ENCODE measurements at regions not wholly inside any gene's neighbourhood (a gene's known extent, or its start where the extent isn't known, plus 50 kb on each side); places are given as distances from the start of the nearest gene placed in this dataset.

- no peak for DNase-seq (ENCODE audit: extremely low read depth, low read depth)
- TF ChIP-seq CTCF (IDR thresholded peaks at IDR 0.05; ENCODE audit: low read depth, low read length) = no peak
These were observed 671.2 kb downstream of the BCL11A start for GRCh38 chr2:59882279-59882678.

- DNase-seq (ENCODE audit: extremely low read depth, low read depth) = no peak
- TF ChIP-seq CTCF (IDR thresholded peaks at IDR 0.05; ENCODE audit: low read depth, low read length) = no peak
These were observed 672.2 kb downstream of the BCL11A start for GRCh38 chr2:59881218-59881617.

GRCh38 chr2:59879700-59880131 lies 673.7 kb downstream of the BCL11A start:
- no peak for TF ChIP-seq CTCF (IDR thresholded peaks at IDR 0.05; ENCODE audit: low read depth, low read length)
- no peak for DNase-seq (ENCODE audit: extremely low read depth, low read depth)

GRCh38 chr2:59875836-59876235 lies 677.6 kb downstream of the BCL11A start:
- DNase-seq (ENCODE audit: extremely low read depth, low read depth) = no peak
- TF ChIP-seq CTCF (IDR thresholded peaks at IDR 0.05; ENCODE audit: low read depth, low read length) = no peak

GRCh38 chr2:59874971-59875755 lies 678.3 kb downstream of the BCL11A start:
- TF ChIP-seq CTCF (IDR thresholded peaks at IDR 0.05; ENCODE audit: low read depth, low read length) = no peak
- no peak for DNase-seq (ENCODE audit: extremely low read depth, low read depth)

GRCh38 chr2:59874361-59874760 lies 679.1 kb downstream of the BCL11A start:
- TF ChIP-seq CTCF (IDR thresholded peaks at IDR 0.05; ENCODE audit: low read depth, low read length) = no peak
- no peak for DNase-seq (ENCODE audit: extremely low read depth, low read depth)

GRCh38 chr2:59871830-59872229 lies 681.6 kb downstream of the BCL11A start:
- no peak for TF ChIP-seq CTCF (IDR thresholded peaks at IDR 0.05; ENCODE audit: low read depth, low read length)
- DNase-seq (ENCODE audit: extremely low read depth, low read depth) = no peak
